ENCODE measurements at regions not wholly inside any gene's neighbourhood (a gene's known extent, or its start where the extent isn't known, plus 50 kb on each side); places are given as distances from the start of the nearest gene placed in this dataset.

DNA sequence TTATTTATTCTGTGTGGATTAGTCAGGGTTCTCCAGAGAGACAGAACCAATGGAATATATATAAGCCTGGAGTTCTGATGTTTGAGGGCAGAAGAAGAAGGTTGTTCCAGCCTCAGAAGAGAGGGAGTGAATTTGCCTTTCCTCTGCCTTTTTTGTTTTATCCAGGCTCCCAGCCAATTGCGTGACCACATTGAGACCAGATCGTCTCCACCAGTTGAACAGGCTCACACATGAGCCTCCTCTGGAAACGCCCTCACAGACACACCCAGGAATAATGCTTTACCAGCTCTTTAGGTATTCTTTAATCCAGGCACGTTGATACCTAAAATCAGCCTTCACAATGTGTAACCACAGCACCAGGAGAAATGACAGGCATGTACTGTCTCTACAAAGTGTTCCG, 923.1 kb downstream of the TBL1XR1 start:
- CTCF ChIA-PET, result no interaction called here

More for the DNA sequence above, 923.1 kb downstream of the TBL1XR1 start:
- H3K9me3 ChIP-seq, result 0 out of 2 replicates have a peak, but pooled peaks cover 5% of the 10 kb centered on the region
- H3K79me2 ChIP-seq (ENCODE audit: insufficient read depth), result no peaks in the 10 kb centered on the region
- H3K27me3 ChIP-seq (ENCODE audit: insufficient read depth), result no peaks in the 10 kb centered on the region
- POLR2A ChIA-PET, result no interaction called here
- H3F3A ChIP-seq (replicated peaks; ENCODE audit: insufficient read depth), result no peaks in the 10 kb centered on the region
- H3K9ac ChIP-seq, result no peak overlapping the region
- H3K4me1 ChIP-seq (ENCODE audit: control insufficient read depth in 1 of 2, insufficient read depth in 2 of 2, low read depth in 1 of 2, low read length in 1 of 2), result peaks cover 0 to 2% of the 10 kb centered on the region in 2 experiments; a peak in 1 of 4 replicates
- no peaks in the 10 kb centered on the region for H3K36me3 ChIP-seq (replicated peaks in 1 of 2; ENCODE audit: control insufficient read depth in 1 of 2, insufficient read depth in 2 of 2, low read length in 1 of 2)
- no peak overlapping the region for H3K4me2 ChIP-seq
- DNase-seq, result no peak
- TF ChIP-seq, protein P1, sequence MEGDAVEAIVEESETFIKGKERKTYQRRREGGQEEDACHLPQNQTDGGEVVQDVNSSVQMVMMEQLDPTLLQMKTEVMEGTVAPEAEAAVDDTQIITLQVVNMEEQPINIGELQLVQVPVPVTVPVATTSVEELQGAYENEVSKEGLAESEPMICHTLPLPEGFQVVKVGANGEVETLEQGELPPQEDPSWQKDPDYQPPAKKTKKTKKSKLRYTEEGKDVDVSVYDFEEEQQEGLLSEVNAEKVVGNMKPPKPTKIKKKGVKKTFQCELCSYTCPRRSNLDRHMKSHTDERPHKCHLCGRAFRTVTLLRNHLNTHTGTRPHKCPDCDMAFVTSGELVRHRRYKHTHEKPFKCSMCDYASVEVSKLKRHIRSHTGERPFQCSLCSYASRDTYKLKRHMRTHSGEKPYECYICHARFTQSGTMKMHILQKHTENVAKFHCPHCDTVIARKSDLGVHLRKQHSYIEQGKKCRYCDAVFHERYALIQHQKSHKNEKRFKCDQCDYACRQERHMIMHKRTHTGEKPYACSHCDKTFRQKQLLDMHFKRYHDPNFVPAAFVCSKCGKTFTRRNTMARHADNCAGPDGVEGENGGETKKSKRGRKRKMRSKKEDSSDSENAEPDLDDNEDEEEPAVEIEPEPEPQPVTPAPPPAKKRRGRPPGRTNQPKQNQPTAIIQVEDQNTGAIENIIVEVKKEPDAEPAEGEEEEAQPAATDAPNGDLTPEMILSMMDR (IDR thresholded peaks at IDR 0.05), result no peak
- TF ChIP-seq MEF2A (IDR thresholded peaks at IDR 0.05; ENCODE audit: borderline replicate concordance, low read depth) (no peak), USF1 (IDR thresholded peaks at IDR 0.05; ENCODE audit: borderline replicate concordance, low read depth) (no peak), FOXJ3 (CRISPR knock-in tag; IDR thresholded peaks at IDR 0.05) (no peak), SMC3 (IDR thresholded peaks at IDR 0.05; ENCODE audit: low read depth, low read length) (no peak), REST (IDR thresholded peaks at IDR 0.05; ENCODE audit: low read depth, low read length) (no peak), SIN3A (IDR thresholded peaks at IDR 0.05; ENCODE audit: borderline replicate concordance, low read depth, low read length) (no peak), FOSL2 (IDR thresholded peaks at IDR 0.05; ENCODE audit: borderline replicate concordance, low read depth) (no peak), TEAD4 (IDR thresholded peaks at IDR 0.05; ENCODE audit: borderline replicate concordance, insufficient read depth) (no peak), NRF1 (IDR thresholded peaks at IDR 0.05; ENCODE audit: low read depth, low read length) (no peak), NFIC (IDR thresholded peaks at IDR 0.05; ENCODE audit: borderline replicate concordance) (no peak), RCOR1 (IDR thresholded peaks at IDR 0.05; ENCODE audit: low read length) (no peak), EZH2phosphoT487 (IDR thresholded peaks at IDR 0.05; ENCODE audit: borderline replicate concordance, low read depth) (no peak), EP300 (IDR thresholded peaks at IDR 0.05; ENCODE audit: borderline replicate concordance in 1 of 2, low read depth in 1 of 2, low read length in 1 of 2) (no peak), IRF3 (IDR thresholded peaks at IDR 0.05; ENCODE audit: low read depth, low read length) (no peak), GATA2 (CRISPR knock-in tag; IDR thresholded peaks at IDR 0.05) (no peak), RXRA (IDR thresholded peaks at IDR 0.05; ENCODE audit: borderline replicate concordance, low read depth) (no peak), TAF1 (IDR thresholded peaks at IDR 0.05; ENCODE audit: borderline replicate concordance, low read depth, low read length) (no peak)
- TF ChIP-seq, protein P2, sequence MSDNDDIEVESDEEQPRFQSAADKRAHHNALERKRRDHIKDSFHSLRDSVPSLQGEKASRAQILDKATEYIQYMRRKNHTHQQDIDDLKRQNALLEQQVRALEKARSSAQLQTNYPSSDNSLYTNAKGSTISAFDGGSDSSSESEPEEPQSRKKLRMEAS (IDR thresholded peaks at IDR 0.05; ENCODE audit: low read depth), result no peak
- TF ChIP-seq, protein P3, sequence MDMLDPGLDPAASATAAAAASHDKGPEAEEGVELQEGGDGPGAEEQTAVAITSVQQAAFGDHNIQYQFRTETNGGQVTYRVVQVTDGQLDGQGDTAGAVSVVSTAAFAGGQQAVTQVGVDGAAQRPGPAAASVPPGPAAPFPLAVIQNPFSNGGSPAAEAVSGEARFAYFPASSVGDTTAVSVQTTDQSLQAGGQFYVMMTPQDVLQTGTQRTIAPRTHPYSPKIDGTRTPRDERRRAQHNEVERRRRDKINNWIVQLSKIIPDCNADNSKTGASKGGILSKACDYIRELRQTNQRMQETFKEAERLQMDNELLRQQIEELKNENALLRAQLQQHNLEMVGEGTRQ (IDR thresholded peaks at IDR 0.05; ENCODE audit: borderline replicate concordance, low read depth, low read length), result no peak
- H3K9me2 ChIP-seq, result no peaks in the 10 kb centered on the region
- 51% methylated on average over 5 of the region's 5 CpGs for WGBS (ENCODE audit: low lambda C conversion rate)
- H3K4me3 ChIP-seq (ENCODE audit: low read depth in 2 of 2, low read length in 1 of 2), result no peak overlapping the region
- no peak overlapping the region for H2AFZ ChIP-seq (ENCODE audit: low read depth)
- H3K27ac ChIP-seq (ENCODE audit: low read depth in 2 of 2, low read length in 1 of 2), result no peak overlapping the region
- H4K20me1 ChIP-seq (ENCODE audit: insufficient read depth), result no peaks in the 10 kb centered on the region

Data from SK-N-SH (cell line).